ENCODE measurements at regions not wholly inside any gene's neighbourhood (a gene's known extent, or its start where the extent isn't known, plus 50 kb on each side); places are given as distances from the start of the nearest gene placed in this dataset.

- no peaks in the 10 kb centered on the region for H3K79me2 ChIP-seq (ENCODE audit: control insufficient read depth in 1 of 2, insufficient read depth in 2 of 2, low read length in 2 of 2)
- no peaks in the 10 kb centered on the region for H3K4me1 ChIP-seq (replicated peaks in 1 of 4; ENCODE audit: control insufficient read depth in 3 of 4, insufficient read depth in 4 of 4, low read length in 3 of 4)
- no peaks in the 10 kb centered on the region for H3K36me3 ChIP-seq (ENCODE audit: control insufficient read depth in 2 of 4, insufficient read depth in 4 of 4, low read length in 3 of 4)
- CTCF ChIA-PET (ENCODE audit: partially characterized antibody), result no interaction called here
- no peak overlapping the region for H2AK5ac ChIP-seq (ENCODE audit: low read depth, low read length)
- no peak overlapping the region for H3K14ac ChIP-seq (ENCODE audit: insufficient read length)
- no peak overlapping the region for H3K4me3 ChIP-seq (ENCODE audit: extremely low read depth in 1 of 4, insufficient read depth in 2 of 4, low read depth in 3 of 4, low read length in 4 of 4)
- peaks cover 2% of the 10 kb centered on the region; the same call in 1 of the 2 replicates for H3K23me2 ChIP-seq (ENCODE audit: low read depth, low read length)
- H3K56ac ChIP-seq (replicated peaks; ENCODE audit: insufficient read length, low read depth, low read length), result no peak overlapping the region
- FAIRE-seq, result no peak
- no peak overlapping the region for H3K4me2 ChIP-seq (ENCODE audit: insufficient read depth in 1 of 2, low read depth in 2 of 2, low read length in 2 of 2)
- no peak overlapping the region for H4K5ac ChIP-seq (ENCODE audit: insufficient read length, low read depth, low read length)
- peak overlapping the region; percentile 21 for H2AFZ ChIP-seq (ENCODE audit: low read length)
- no peak overlapping the region for H2BK5ac ChIP-seq (ENCODE audit: low read depth, low read length)
- no peak overlapping the region for H2BK15ac ChIP-seq (ENCODE audit: low read length)
- no peak overlapping the region for H3K23ac ChIP-seq (ENCODE audit: insufficient read length)
- no peak overlapping the region for H2BK120ac ChIP-seq (replicated peaks; ENCODE audit: low read depth, low read length)
- no peaks in the 10 kb centered on the region for H4K20me1 ChIP-seq (replicated peaks in 1 of 2; ENCODE audit: control insufficient read depth in 1 of 2, insufficient read depth in 2 of 2, low read length in 2 of 2)
- no peak overlapping the region for H3K4ac ChIP-seq (replicated peaks; ENCODE audit: insufficient read length, low read depth, low read length)
- H3K79me1 ChIP-seq (ENCODE audit: low read depth, low read length), result no peaks in the 10 kb centered on the region
- no peak overlapping the region for H3K9ac ChIP-seq (replicated peaks in 1 of 4; ENCODE audit: extremely low read depth in 1 of 4, low read depth in 3 of 4, low read length in 3 of 4)
- H3K9me3 ChIP-seq (ENCODE audit: insufficient read depth in 2 of 2, low read depth in 1 of 2, low read length in 1 of 2), result no peaks in the 10 kb centered on the region
- H3K27ac ChIP-seq (ENCODE audit: low read depth, low read length), result no peak overlapping the region
- no peak overlapping the region for H4K8ac ChIP-seq (ENCODE audit: extremely low read depth, insufficient read depth, low read length)
- WGBS, 2 experiments (ENCODE audit: extremely low coverage in 1 of 2, insufficient coverage in 1 of 2, insufficient read length in 1 of 2, insufficient replicate concordance in 2 of 2, low coverage in 1 of 2, low lambda C conversion rate in 2 of 2, missing lambda C conversion rate in 1 of 2), result 84% methylated on average over 11 of the region's 11 CpGs; no CpG with 5 or more reads in 1 of the 2 experiments
- no peak for TF ChIP-seq CEBPB (IDR thresholded peaks at IDR 0.05; ENCODE audit: low read depth, low read length)
- TF ChIP-seq EZH2 (IDR thresholded peaks at IDR 0.05; ENCODE audit: low read depth, low read length, severe bottlenecking), result no peak
- TF ChIP-seq POLR2A (IDR thresholded peaks at IDR 0.05; ENCODE audit: control extremely low read depth in 1 of 2, low read depth in 2 of 2, low read length in 2 of 2), result no peak
- TF ChIP-seq CBX5 (IDR thresholded peaks at IDR 0.05; ENCODE audit: low read depth, low read length), result no peak
- TF ChIP-seq TAF7 (optimal IDR thresholded peaks at IDR 0.05; ENCODE audit: borderline replicate concordance, low read depth, low read length), result no peak
- TF ChIP-seq POU5F1 (IDR thresholded peaks at IDR 0.05; ENCODE audit: low read depth, low read length), result no peak
- TF ChIP-seq, protein P1, sequence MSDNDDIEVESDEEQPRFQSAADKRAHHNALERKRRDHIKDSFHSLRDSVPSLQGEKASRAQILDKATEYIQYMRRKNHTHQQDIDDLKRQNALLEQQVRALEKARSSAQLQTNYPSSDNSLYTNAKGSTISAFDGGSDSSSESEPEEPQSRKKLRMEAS (IDR thresholded peaks at IDR 0.05), result no peak
- no peak for TF ChIP-seq SRF (IDR thresholded peaks at IDR 0.05; ENCODE audit: low read depth, low read length)
- TF ChIP-seq SUZ12 (IDR thresholded peaks at IDR 0.05; ENCODE audit: low read length), result no peak
- no peak for TF ChIP-seq POLR2AphosphoS5 (IDR thresholded peaks at IDR 0.05; ENCODE audit: low read depth, low read length)
- no peak for TF ChIP-seq SAP30 (IDR thresholded peaks at IDR 0.05; ENCODE audit: insufficient read depth, insufficient replicate concordance, low read length)
- H3K27me3 ChIP-seq (replicated peaks in 1 of 4; ENCODE audit: control insufficient read depth in 3 of 4, extremely low read depth in 1 of 4, insufficient read depth in 3 of 4, low read length in 3 of 4), result no peaks in the 10 kb centered on the region
- no peak overlapping the region for H2BK12ac ChIP-seq (ENCODE audit: low read depth, low read length)
- no peak overlapping the region for H4K91ac ChIP-seq (replicated peaks; ENCODE audit: insufficient read length, low read length)
- DNase-seq (ENCODE audit: low read depth in 1 of 2, low spot score in 2 of 2), result no peak
- POLR2A ChIA-PET (ENCODE audit: partially characterized antibody), result no interaction called here
- no peak overlapping the region for H3K18ac ChIP-seq (ENCODE audit: extremely low read depth, low read length)
- H2BK20ac ChIP-seq (ENCODE audit: low read length), result no peak overlapping the region
Observed at GRCh38 chr1:192739476-192740184, 69.2 kb upstream of the RGS2 start.

All from H1 (cell line).